AG04450 (cell line): ENCODE measurements at regions not wholly inside any gene's neighbourhood (a gene's known extent, or its start where the extent isn't known, plus 50 kb on each side); places are given as distances from the start of the nearest gene placed in this dataset.

Experiments
- CTCF ChIA-PET: fragments of 300-600, 350-600 bp; formaldehyde crosslinking; extraction: SDS; loops from one replicate; lab custom pipeline; 2022; ENCODE audit warnings: antibody characterized with exemption, inconsistent platforms; lab: Charles Lee
- POLR2A ChIA-PET: fragments of 350-600 bp; formaldehyde crosslinking; extraction: SDS; loops from one replicate; lab custom pipeline; 2021; ENCODE audit warnings: antibody characterized with exemption, inconsistent platforms; lab: Yijun Ruan, JAX
- DNase-seq: peaks from one replicate; pipeline ENCODE4 v3.0.0-alpha.2; 2011; ENCODE audit warnings: low read depth, low spot score
- H3K27ac ChIP-seq: one replicate; pipeline ENCODE4 v1.5.1; 2012; ENCODE audit warnings: low read depth, low read length, control low read depth
- H3K27me3 ChIP-seq: one replicate; pipeline ENCODE4 v1.6.0; 2012; ENCODE audit warnings: low read length; ENCODE audit not compliant: control insufficient read depth, insufficient read depth
- H3K4me3 ChIP-seq: 2 replicates; pipeline ENCODE4 v1.5.1; 2011; ENCODE audit warnings: mild to moderate bottlenecking, low read depth, low read length, control low read depth
- H3K9me3 ChIP-seq: 2 replicates; pipeline ENCODE4 v1.5.1; 2012; ENCODE audit warnings: low read length; ENCODE audit not compliant: control insufficient read depth, insufficient read depth
- TF ChIP-seq, protein P1 (sequence below): IDR thresholded peaks from 2 replicates; pipeline ENCODE4 v1.5.1; 2011; ENCODE audit warnings: low read depth, low read length, control low read depth, inconsistent platforms

- Histone ChIP-seq H3K9me3 (peaks cover 54% of the 10 kb centered on the region), H3K27me3 (no peaks in the 10 kb centered on the region), H3K27ac (no peak overlapping the region), H3K4me3 (no peak overlapping the region)
- TF ChIP-seq, protein P1, sequence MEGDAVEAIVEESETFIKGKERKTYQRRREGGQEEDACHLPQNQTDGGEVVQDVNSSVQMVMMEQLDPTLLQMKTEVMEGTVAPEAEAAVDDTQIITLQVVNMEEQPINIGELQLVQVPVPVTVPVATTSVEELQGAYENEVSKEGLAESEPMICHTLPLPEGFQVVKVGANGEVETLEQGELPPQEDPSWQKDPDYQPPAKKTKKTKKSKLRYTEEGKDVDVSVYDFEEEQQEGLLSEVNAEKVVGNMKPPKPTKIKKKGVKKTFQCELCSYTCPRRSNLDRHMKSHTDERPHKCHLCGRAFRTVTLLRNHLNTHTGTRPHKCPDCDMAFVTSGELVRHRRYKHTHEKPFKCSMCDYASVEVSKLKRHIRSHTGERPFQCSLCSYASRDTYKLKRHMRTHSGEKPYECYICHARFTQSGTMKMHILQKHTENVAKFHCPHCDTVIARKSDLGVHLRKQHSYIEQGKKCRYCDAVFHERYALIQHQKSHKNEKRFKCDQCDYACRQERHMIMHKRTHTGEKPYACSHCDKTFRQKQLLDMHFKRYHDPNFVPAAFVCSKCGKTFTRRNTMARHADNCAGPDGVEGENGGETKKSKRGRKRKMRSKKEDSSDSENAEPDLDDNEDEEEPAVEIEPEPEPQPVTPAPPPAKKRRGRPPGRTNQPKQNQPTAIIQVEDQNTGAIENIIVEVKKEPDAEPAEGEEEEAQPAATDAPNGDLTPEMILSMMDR, result no peak
- ChIA-PET POLR2A (no interaction called here), CTCF (no interaction called here)
- no peak for DNase-seq
Measured at GRCh38 chr6:168825226-168826077, 384.5 kb downstream of the SMOC2 start.

- Histone ChIP-seq H3K4me3 (no peak overlapping the region), H3K27ac (no peak overlapping the region), H3K9me3 (peaks cover 52% of the 10 kb centered on the region), H3K27me3 (no peaks in the 10 kb centered on the region)
- no peak for DNase-seq
- POLR2A ChIA-PET, result no interaction called here
- CTCF ChIA-PET, result no interaction called here
- TF ChIP-seq, protein P1, result no peak
Measured at GRCh38 chr6:168823397-168824212, 382.6 kb downstream of the SMOC2 start.

DNA sequence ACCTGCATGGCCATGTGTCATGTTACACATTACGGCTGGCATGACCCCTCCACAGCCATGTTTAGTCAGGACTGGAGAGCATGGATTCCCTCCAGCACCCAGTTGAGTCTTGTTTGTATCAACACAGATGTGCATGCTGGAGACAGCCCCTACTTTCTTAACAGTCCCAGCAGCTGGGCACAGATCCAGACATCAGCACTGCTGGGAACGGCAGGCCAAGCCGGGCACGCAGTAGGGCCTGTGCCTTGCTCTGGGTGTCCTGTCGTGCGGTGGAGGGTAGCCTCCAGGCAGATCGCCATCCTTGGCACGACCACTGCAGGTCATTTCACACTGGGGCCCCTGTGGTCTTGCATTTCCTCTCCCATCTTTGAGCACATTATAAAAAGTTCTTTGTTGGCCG lies 381.4 kb downstream of the SMOC2 start:
- CTCF ChIA-PET, result no interaction called here
- TF ChIP-seq, protein P1, result no peak
- Histone ChIP-seq H3K27me3 (no peaks in the 10 kb centered on the region), H3K27ac (no peak overlapping the region), H3K9me3 (peaks cover 52% of the 10 kb centered on the region), H3K4me3 (no peak overlapping the region)
- POLR2A ChIA-PET, result no interaction called here
- DNase-seq, result no peak

DNA sequence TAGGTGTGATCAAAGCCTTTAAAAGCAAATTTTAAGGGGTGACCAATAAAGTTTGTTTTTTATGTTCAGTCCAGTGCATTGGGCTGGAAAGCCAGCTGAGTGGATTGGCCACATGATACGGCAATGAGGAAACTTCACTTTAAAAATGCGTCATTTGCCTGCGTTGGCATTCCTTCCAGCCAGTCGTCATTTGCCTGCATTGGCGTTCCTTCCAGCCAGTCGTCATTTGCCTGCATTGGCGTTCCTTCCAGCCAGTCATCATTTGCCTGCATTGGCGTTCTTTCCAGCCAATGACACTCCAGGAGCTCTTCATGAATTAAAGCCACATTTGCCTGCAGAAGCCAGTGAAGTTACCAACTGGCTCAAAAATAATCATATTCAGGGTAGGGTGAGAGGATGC lies 378.6 kb downstream of the SMOC2 start:
- ChIA-PET POLR2A (no interaction called here), CTCF (no interaction called here)
- Histone ChIP-seq H3K9me3 (peaks cover 36% of the 10 kb centered on the region), H3K4me3 (no peak overlapping the region), H3K27me3 (no peaks in the 10 kb centered on the region), H3K27ac (no peak overlapping the region)
- DNase-seq, result no peak
- TF ChIP-seq, protein P1, result no peak
